ENCODE measurements at regions not wholly inside any gene's neighbourhood (a gene's known extent, or its start where the extent isn't known, plus 50 kb on each side); places are given as distances from the start of the nearest gene placed in this dataset.
"Not testable (repeated sequence)": the region's sequence is repeated elsewhere in the genome, so short reads cannot be mapped to it uniquely, and the experiment has no call there.

- no peak for TF ChIP-seq CTCF (IDR thresholded peaks at IDR 0.05; ENCODE audit: low read depth, low read length)
- CTCF ChIA-PET = no interaction called here
- POLR2A ChIA-PET = no interaction called here
- Histone ChIP-seq H3K27ac (ENCODE audit: low read depth, low read length) (no peak overlapping the region), H3K4me3 (ENCODE audit: low read depth, low read length) (no peak overlapping the region), H3K9me3 (ENCODE audit: control insufficient read depth, insufficient read depth, low read length) (peaks cover 4% of the 10 kb centered on the region; the same call in 1 of the 2 replicates), H3K27me3 (ENCODE audit: control insufficient read depth, insufficient read depth, low read length) (no peaks in the 10 kb centered on the region)
- no peak for DNase-seq (ENCODE audit: low read depth, low spot score)
Measured at GRCh38 chr18:66252703-66253102, 351.2 kb downstream of the CDH19 start.

GRCh38 chr18:66235206-66235605, 368.7 kb downstream of the CDH19 start:
- no peak overlapping the region for H3K27ac ChIP-seq (ENCODE audit: low read depth, low read length)
- DNase-seq (ENCODE audit: low read depth, low spot score) = no peak
- H3K27me3 ChIP-seq (ENCODE audit: control insufficient read depth, insufficient read depth, low read length) = no peaks in the 10 kb centered on the region
- CTCF ChIA-PET = no interaction called here
- no peak for TF ChIP-seq CTCF (IDR thresholded peaks at IDR 0.05; ENCODE audit: low read depth, low read length)
- no peak overlapping the region for H3K4me3 ChIP-seq (ENCODE audit: low read depth, low read length)
- POLR2A ChIA-PET = no interaction called here
- H3K9me3 ChIP-seq (ENCODE audit: control insufficient read depth, insufficient read depth, low read length) = peaks cover 13% of the 10 kb centered on the region

- POLR2A ChIA-PET = no interaction called here
Measured at GRCh38 chr18:66226782-66227181, 377.1 kb downstream of the CDH19 start.

GRCh38 chr18:66223317-66223716, 380.6 kb downstream of the CDH19 start:
- H3K27me3 ChIP-seq (ENCODE audit: control insufficient read depth, insufficient read depth, low read length); H3K4me3 ChIP-seq (ENCODE audit: low read depth, low read length); CTCF ChIA-PET; H3K27ac ChIP-seq (ENCODE audit: low read depth, low read length); POLR2A ChIA-PET; DNase-seq (ENCODE audit: low read depth, low spot score): not testable (repeated sequence)
- H3K9me3 ChIP-seq (ENCODE audit: control insufficient read depth, insufficient read depth, low read length) = peaks cover 14% of the 10 kb centered on the region

More at GRCh38 chr18:66226782-66227181, 377.1 kb downstream of the CDH19 start:
- Histone ChIP-seq H3K27ac (ENCODE audit: low read depth, low read length) (no peak overlapping the region), H3K9me3 (ENCODE audit: control insufficient read depth, insufficient read depth, low read length) (peaks cover 18% of the 10 kb centered on the region), H3K4me3 (ENCODE audit: low read depth, low read length) (no peak overlapping the region), H3K27me3 (ENCODE audit: control insufficient read depth, insufficient read depth, low read length) (no peaks in the 10 kb centered on the region)
- no peak for TF ChIP-seq CTCF (IDR thresholded peaks at IDR 0.05; ENCODE audit: low read depth, low read length)
- no peak for DNase-seq (ENCODE audit: low read depth, low spot score)
- CTCF ChIA-PET = interaction anchor here (0.7 kb wide), 1 partner anchor 469 kb away, joined by 4 read pairs; no protein-coding TSS in a partner anchor

- no peak for TF ChIP-seq CTCF (IDR thresholded peaks at IDR 0.05; ENCODE audit: low read depth, low read length)
- Histone ChIP-seq H3K27ac (ENCODE audit: low read depth, low read length) (no peak overlapping the region), H3K9me3 (ENCODE audit: control insufficient read depth, insufficient read depth, low read length) (peaks cover 14% of the 10 kb centered on the region), H3K27me3 (ENCODE audit: control insufficient read depth, insufficient read depth, low read length) (no peaks in the 10 kb centered on the region), H3K4me3 (ENCODE audit: low read depth, low read length) (no peak overlapping the region)
- ChIA-PET POLR2A (no interaction called here), CTCF (no interaction called here)
- no peak for DNase-seq (ENCODE audit: low read depth, low spot score)
Measured at GRCh38 chr18:66222174-66222573, 381.7 kb downstream of the CDH19 start.

GRCh38 chr18:66219817-66220216, 384.1 kb downstream of the CDH19 start:
- DNase-seq (ENCODE audit: low read depth, low spot score) = no peak
- ChIA-PET POLR2A (no interaction called here), CTCF (no interaction called here)
- Histone ChIP-seq H3K27ac (ENCODE audit: low read depth, low read length) (no peak overlapping the region), H3K9me3 (ENCODE audit: control insufficient read depth, insufficient read depth, low read length) (peaks cover 6% of the 10 kb centered on the region), H3K4me3 (ENCODE audit: low read depth, low read length) (no peak overlapping the region), H3K27me3 (ENCODE audit: control insufficient read depth, insufficient read depth, low read length) (no peaks in the 10 kb centered on the region)
- no peak for TF ChIP-seq CTCF (IDR thresholded peaks at IDR 0.05; ENCODE audit: low read depth, low read length)

All from AG04450 (cell line).